Astrocyte of the cerebellum (primary cell): ENCODE measurements at regions not wholly inside any gene's neighbourhood (a gene's known extent, or its start where the extent isn't known, plus 50 kb on each side); places are given as distances from the start of the nearest gene placed in this dataset.

Source experiments
- DNase-seq: peaks from one replicate; pipeline ENCODE4 v3.0.0-alpha.2; 2011; ENCODE audit warnings: low read depth
- H3K4me3 ChIP-seq: 2 replicates; pipeline ENCODE4 v1.5.1; 2011; ENCODE audit warnings: mild to moderate bottlenecking, low read depth, low read length, moderate library complexity
- in situ Hi-C: cut with HindIII; loops from 2 replicates; pipeline ENCODE4 v1.10.0; 2017; ENCODE audit warnings: low sequenced_read_pairs
- TF ChIP-seq, protein P1 (sequence below): IDR thresholded peaks from 2 replicates; pipeline ENCODE4 v1.5.1; 2012; ENCODE audit warnings: low read length, low read depth, moderate library complexity, mild to moderate bottlenecking; ENCODE audit errors: missing control alignments

DNA sequence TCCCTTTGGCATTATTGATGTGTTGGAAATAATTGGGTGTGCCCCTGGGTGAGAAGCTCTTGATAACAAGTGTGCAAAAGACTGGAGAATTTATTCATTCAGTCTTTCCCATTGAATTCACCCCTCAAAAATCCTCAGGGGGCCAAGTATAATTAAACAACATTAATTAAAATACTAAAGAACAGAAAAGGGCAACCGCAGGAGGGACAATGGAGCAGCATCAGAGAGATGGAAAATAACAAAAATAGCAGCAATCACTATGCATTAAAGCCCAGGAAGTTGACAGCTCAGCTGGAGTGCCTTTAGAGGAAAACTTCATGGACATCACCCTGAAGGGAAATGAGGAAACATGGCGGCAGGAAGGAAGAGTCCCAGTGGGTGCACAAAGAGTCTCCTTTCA, 227.6 kb downstream of the MINAR1 start:
- no peak overlapping the region for H3K4me3 ChIP-seq
- in situ Hi-C loops, result no loop called here
- DNase-seq, result no peak
- TF ChIP-seq, protein P1, sequence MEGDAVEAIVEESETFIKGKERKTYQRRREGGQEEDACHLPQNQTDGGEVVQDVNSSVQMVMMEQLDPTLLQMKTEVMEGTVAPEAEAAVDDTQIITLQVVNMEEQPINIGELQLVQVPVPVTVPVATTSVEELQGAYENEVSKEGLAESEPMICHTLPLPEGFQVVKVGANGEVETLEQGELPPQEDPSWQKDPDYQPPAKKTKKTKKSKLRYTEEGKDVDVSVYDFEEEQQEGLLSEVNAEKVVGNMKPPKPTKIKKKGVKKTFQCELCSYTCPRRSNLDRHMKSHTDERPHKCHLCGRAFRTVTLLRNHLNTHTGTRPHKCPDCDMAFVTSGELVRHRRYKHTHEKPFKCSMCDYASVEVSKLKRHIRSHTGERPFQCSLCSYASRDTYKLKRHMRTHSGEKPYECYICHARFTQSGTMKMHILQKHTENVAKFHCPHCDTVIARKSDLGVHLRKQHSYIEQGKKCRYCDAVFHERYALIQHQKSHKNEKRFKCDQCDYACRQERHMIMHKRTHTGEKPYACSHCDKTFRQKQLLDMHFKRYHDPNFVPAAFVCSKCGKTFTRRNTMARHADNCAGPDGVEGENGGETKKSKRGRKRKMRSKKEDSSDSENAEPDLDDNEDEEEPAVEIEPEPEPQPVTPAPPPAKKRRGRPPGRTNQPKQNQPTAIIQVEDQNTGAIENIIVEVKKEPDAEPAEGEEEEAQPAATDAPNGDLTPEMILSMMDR, result no peak

DNA sequence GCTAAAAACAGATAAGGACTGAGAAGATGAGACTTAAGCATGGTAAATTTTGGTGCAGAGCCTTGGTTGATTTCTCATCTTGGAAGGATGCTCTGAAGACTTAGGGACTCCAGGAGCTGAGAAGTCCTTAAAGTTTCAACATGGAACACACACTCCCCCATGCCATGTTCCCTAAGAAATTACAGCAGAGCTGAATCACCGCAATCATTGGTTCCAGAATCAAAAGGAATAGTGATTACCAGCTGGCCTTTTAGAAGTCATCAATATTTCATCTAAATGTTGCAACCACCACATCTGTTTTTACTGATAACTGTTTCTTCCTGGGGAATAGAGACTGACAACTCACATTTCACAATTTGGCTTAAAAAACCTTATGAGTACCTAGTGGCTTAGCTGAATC, 229.3 kb downstream of the MINAR1 start:
- TF ChIP-seq, protein P1, result no peak
- in situ Hi-C loops, result no loop called here
- no peak for DNase-seq
- no peak overlapping the region for H3K4me3 ChIP-seq

DNA sequence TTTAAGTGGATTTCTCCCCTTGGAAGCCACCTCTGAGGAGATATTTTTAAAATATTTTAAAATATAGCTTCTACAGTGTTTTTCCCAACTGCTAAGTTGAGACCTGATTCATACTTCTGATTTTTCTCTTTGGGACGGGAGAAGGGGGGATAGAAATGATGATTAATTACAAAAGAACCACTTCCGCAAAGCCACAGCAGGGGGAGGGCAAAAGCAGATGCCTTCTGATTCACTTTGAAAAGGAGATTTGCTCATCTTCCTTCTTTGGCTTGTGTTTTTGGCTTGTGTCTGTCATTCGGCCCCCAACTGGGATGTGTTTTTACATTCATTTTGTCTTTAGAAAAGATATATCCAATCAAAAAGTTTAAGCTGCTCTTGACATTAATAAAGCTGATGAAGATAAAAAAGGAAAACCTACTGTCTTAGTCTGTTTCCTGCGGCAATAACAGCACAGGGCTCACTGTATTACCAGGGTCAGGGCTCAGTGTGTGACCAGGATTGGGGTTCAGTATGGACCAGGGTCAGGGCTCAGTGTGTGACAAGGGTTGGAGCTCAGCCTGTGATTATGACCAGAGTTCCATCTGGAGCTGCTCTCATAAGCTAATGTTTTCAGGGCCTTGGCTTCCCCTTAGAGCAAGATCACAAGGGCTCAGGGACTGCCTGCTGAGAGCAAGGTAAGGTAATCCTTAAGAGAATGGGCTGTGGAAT, 223.2 kb downstream of the MTHFS start:
- H3K4me3 ChIP-seq, result no peak overlapping the region
- in situ Hi-C loops, result no loop called here
- TF ChIP-seq, protein P1, result no peak
- DNase-seq, result no peak

DNA sequence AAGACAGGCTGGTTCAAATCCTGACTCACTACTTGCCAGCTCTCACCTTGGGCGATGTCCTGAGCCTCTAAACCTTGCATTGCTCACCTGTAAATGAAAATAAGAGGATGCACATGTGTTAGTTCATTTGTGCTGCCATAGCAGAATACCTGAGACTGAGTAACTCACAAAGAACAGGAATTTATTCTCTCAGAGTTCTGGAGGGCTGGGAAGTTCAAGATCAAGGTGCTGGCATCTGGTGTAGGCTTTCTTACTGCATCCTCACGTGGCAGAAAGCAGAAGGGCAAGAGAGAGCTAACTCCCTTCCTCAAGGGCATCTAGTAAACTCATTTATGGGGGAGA, 222.7 kb downstream of the MTHFS start:
- in situ Hi-C loops, result no loop called here
- no peak overlapping the region for H3K4me3 ChIP-seq
- no peak for DNase-seq
- TF ChIP-seq, protein P1, result no peak

DNA sequence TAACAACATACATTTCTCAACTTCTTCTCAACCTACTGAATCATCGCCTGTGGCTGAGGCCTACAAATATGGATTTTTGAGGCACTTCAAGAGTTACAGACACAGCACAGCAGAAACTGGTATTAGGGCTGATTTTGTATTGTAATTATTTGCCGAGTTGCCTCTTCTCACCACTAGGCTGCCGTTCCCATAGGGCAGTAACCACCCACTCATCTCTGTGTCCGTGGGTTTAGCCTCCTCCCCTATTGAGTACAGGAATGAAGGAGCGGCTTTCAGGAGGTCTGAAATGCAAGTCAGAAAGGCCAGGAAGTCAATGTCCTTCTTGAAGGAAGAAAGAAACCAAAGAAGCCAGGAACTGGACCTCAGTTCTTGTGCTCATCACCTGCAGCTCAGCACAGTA, 220.8 kb downstream of the MTHFS start:
- in situ Hi-C loops, result no loop called here
- no peak for DNase-seq
- TF ChIP-seq, protein P1, result no peak
- H3K4me3 ChIP-seq, result no peak overlapping the region

DNA sequence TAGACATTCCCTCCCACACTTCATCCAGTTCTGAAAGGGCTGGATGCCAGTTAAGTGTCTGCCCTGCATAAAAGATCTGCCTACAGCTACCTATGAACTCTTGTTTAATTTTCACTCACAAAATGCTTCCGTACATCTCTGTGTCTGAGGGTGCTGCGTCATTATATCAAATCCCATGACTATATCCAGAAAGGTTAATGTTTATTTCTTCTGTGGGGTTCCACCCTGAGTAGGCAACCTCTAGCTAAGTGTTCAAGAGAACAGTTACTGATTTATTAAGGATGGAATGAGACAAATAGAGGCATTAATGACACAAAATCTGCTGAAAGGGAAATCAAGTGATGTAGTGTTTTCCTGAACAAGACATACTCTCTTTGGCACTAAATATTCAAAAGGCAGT, 220.2 kb downstream of the MTHFS start:
- H3K4me3 ChIP-seq, result no peak overlapping the region
- TF ChIP-seq, protein P1, result no peak
- in situ Hi-C loops, result no loop called here
- DNase-seq, result no peak
